ENCODE measurements at regions not wholly inside any gene's neighbourhood (a gene's known extent, or its start where the extent isn't known, plus 50 kb on each side); places are given as distances from the start of the nearest gene placed in this dataset.
"Not testable (repeated sequence)": the region's sequence is repeated elsewhere in the genome, so short reads cannot be mapped to it uniquely, and the experiment has no call there.

- H3K27ac ChIP-seq (ENCODE audit: insufficient read depth in 1 of 2, low read depth in 1 of 2, low read length in 2 of 2, poor library complexity in 1 of 2, severe bottlenecking in 2 of 2), result no peak overlapping the region
- no peaks in the 10 kb centered on the region for H3K36me3 ChIP-seq (ENCODE audit: control insufficient read depth in 4 of 4, insufficient read depth in 4 of 4, low read length in 3 of 4)
- no peaks in the 10 kb centered on the region for H3K9me3 ChIP-seq (ENCODE audit: control extremely low read depth in 1 of 5, control insufficient read depth in 4 of 5, insufficient read depth in 2 of 5, low read depth in 1 of 5, low read length in 4 of 5)
- 100% methylated on average over 3 of the region's 5 CpGs for WGBS (ENCODE audit: insufficient coverage)
- H3K4me3 ChIP-seq (ENCODE audit: control insufficient read depth in 1 of 7, extremely low read depth in 1 of 7, insufficient read depth in 4 of 7, low read depth in 2 of 7, low read length in 6 of 7), result no peak overlapping the region
- CTCF ChIA-PET, result no interaction called here
- no peak for DNase-seq
- H3K4me1 ChIP-seq (ENCODE audit: control extremely low read depth in 1 of 4, control insufficient read depth in 4 of 4, insufficient read depth in 4 of 4, low read length in 3 of 4), result peaks cover 0 to 3% (median 0%) of the 10 kb centered on the region in 4 experiments
- H3K27me3 ChIP-seq (replicated peaks in 2 of 5; ENCODE audit: control insufficient read depth in 4 of 5, insufficient read depth in 5 of 5, low read length in 4 of 5), result no peaks in the 10 kb centered on the region
- POLR2A ChIA-PET, result no interaction called here
These were observed 726.2 kb downstream of the USP25 start for GRCh38 chr21:16455978-16456377.

- ChIA-PET POLR2A (no interaction called here), CTCF (no interaction called here)
- Histone ChIP-seq H3K36me3 (ENCODE audit: control insufficient read depth in 4 of 4, insufficient read depth in 4 of 4, low read length in 3 of 4) (no peaks in the 10 kb centered on the region), H3K9me3 (ENCODE audit: control extremely low read depth in 1 of 5, control insufficient read depth in 4 of 5, insufficient read depth in 2 of 5, low read depth in 1 of 5, low read length in 4 of 5) (no peaks in the 10 kb centered on the region), H3K4me3 (ENCODE audit: control insufficient read depth in 1 of 7, extremely low read depth in 1 of 7, insufficient read depth in 4 of 7, low read depth in 2 of 7, low read length in 6 of 7) (no peak overlapping the region), H3K27me3 (replicated peaks in 2 of 5; ENCODE audit: control insufficient read depth in 4 of 5, insufficient read depth in 5 of 5, low read length in 4 of 5) (no peaks in the 10 kb centered on the region), H3K27ac (ENCODE audit: insufficient read depth in 1 of 2, low read depth in 1 of 2, low read length in 2 of 2, poor library complexity in 1 of 2, severe bottlenecking in 2 of 2) (no peak overlapping the region), H3K4me1 (ENCODE audit: control extremely low read depth in 1 of 4, control insufficient read depth in 4 of 4, insufficient read depth in 4 of 4, low read length in 3 of 4) (peaks cover 0 to 3% (median 0%) of the 10 kb centered on the region in 4 experiments)
- WGBS (ENCODE audit: insufficient coverage), result 100% methylated on average over 2 of the region's 5 CpGs
- DNase-seq, result no peak
These were observed 727.7 kb downstream of the USP25 start for GRCh38 chr21:16457498-16457897.

- Histone ChIP-seq H3K9me3 (ENCODE audit: control extremely low read depth in 1 of 5, control insufficient read depth in 4 of 5, insufficient read depth in 2 of 5, low read depth in 1 of 5, low read length in 4 of 5) (peaks cover 0 to 12% (median 0%) of the 10 kb centered on the region in 5 experiments), H3K4me3 (ENCODE audit: control insufficient read depth in 1 of 7, extremely low read depth in 1 of 7, insufficient read depth in 4 of 7, low read depth in 2 of 7, low read length in 6 of 7) (no peak overlapping the region), H3K4me1 (ENCODE audit: control extremely low read depth in 1 of 4, control insufficient read depth in 4 of 4, insufficient read depth in 4 of 4, low read length in 3 of 4) (no peaks in the 10 kb centered on the region), H3K36me3 (ENCODE audit: control insufficient read depth in 4 of 4, insufficient read depth in 4 of 4, low read length in 3 of 4) (no peaks in the 10 kb centered on the region), H3K27ac (ENCODE audit: insufficient read depth in 1 of 2, low read depth in 1 of 2, low read length in 2 of 2, poor library complexity in 1 of 2, severe bottlenecking in 2 of 2) (no peak overlapping the region), H3K27me3 (replicated peaks in 2 of 5; ENCODE audit: control insufficient read depth in 4 of 5, insufficient read depth in 5 of 5, low read length in 4 of 5) (no peaks in the 10 kb centered on the region)
- WGBS (ENCODE audit: insufficient coverage), result 86% methylated on average over 1 of the region's 2 CpGs
- DNase-seq, result no peak
- CTCF ChIA-PET, result no interaction called here
- POLR2A ChIA-PET, result no interaction called here
These were observed 731.2 kb downstream of the USP25 start for GRCh38 chr21:16460936-16461335.

DNA sequence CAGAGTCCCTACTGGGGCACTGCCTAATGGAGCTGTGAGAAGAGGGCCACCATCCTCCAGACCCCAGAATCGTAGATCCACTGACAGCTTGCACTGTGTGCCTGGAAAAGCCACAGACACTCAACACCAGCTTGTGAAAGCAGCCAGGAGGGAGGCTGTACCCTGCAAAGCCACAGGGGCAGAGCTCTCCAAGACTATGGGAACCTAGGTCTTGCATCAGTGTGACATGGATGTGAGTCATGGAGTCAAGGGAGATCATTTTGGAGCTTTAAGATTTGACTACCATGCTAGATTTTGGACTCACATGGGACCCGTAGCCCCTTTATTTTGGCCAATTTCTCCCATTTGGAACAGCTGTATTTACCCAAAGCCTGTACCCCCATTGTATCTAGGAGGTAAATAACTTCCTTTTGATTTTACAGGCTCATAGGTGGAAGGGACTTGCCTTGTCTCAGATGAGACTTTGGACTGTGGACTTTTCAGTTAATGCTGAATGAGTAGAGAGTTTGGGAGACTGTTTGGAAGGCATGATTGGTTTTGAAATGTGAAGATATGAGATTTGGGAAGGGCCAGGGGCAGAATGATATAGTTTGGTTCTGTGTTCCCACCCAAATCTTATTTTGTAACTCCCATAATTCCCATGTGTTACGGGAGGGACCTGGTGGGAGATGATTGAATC, 734.6 kb downstream of the USP25 start:
- H3K27me3 ChIP-seq (replicated peaks in 2 of 5; ENCODE audit: control insufficient read depth in 4 of 5, insufficient read depth in 5 of 5, low read length in 4 of 5); H3K27ac ChIP-seq (ENCODE audit: insufficient read depth in 1 of 2, low read depth in 1 of 2, low read length in 2 of 2, poor library complexity in 1 of 2, severe bottlenecking in 2 of 2); H3K36me3 ChIP-seq (ENCODE audit: control insufficient read depth in 4 of 4, insufficient read depth in 4 of 4, low read length in 3 of 4); DNase-seq; POLR2A ChIA-PET; H3K4me3 ChIP-seq (ENCODE audit: control insufficient read depth in 1 of 7, extremely low read depth in 1 of 7, insufficient read depth in 4 of 7, low read depth in 2 of 7, low read length in 6 of 7); H3K4me1 ChIP-seq (ENCODE audit: control extremely low read depth in 1 of 4, control insufficient read depth in 4 of 4, insufficient read depth in 4 of 4, low read length in 3 of 4); CTCF ChIA-PET: not testable (repeated sequence)
- 94% methylated on average over 2 of the region's 3 CpGs for WGBS (ENCODE audit: insufficient coverage)
- H3K9me3 ChIP-seq (ENCODE audit: control extremely low read depth in 1 of 5, control insufficient read depth in 4 of 5, insufficient read depth in 2 of 5, low read depth in 1 of 5, low read length in 4 of 5), result peaks cover 0 to 12% (median 0%) of the 10 kb centered on the region in 5 experiments

- ChIA-PET CTCF (no interaction called here), POLR2A (no interaction called here)
- no peak overlapping the region for H3K4me3 ChIP-seq (ENCODE audit: control insufficient read depth in 1 of 7, extremely low read depth in 1 of 7, insufficient read depth in 4 of 7, low read depth in 2 of 7, low read length in 6 of 7)
- H3K27ac ChIP-seq (ENCODE audit: insufficient read depth in 1 of 2, low read depth in 1 of 2, low read length in 2 of 2, poor library complexity in 1 of 2, severe bottlenecking in 2 of 2), result no peak overlapping the region
- H3K4me1 ChIP-seq (ENCODE audit: control extremely low read depth in 1 of 4, control insufficient read depth in 4 of 4, insufficient read depth in 4 of 4, low read length in 3 of 4), result no peaks in the 10 kb centered on the region
- no peak for DNase-seq
- H3K27me3 ChIP-seq (replicated peaks in 2 of 5; ENCODE audit: control insufficient read depth in 4 of 5, insufficient read depth in 5 of 5, low read length in 4 of 5), result no peaks in the 10 kb centered on the region
- no CpG with 5 or more reads among the region's 2 CpGs for WGBS (ENCODE audit: insufficient coverage)
- H3K36me3 ChIP-seq (ENCODE audit: control insufficient read depth in 4 of 4, insufficient read depth in 4 of 4, low read length in 3 of 4), result no peaks in the 10 kb centered on the region
- peaks cover 0 to 7% (median 0%) of the 10 kb centered on the region in 5 experiments for H3K9me3 ChIP-seq (ENCODE audit: control extremely low read depth in 1 of 5, control insufficient read depth in 4 of 5, insufficient read depth in 2 of 5, low read depth in 1 of 5, low read length in 4 of 5)
These were observed 738.4 kb downstream of the USP25 start for GRCh38 chr21:16468184-16468583.

GRCh38 chr21:16473988-16474387, 744.2 kb downstream of the USP25 start:
- DNase-seq, result no peak
- 100% methylated on average over 1 of the region's 2 CpGs for WGBS (ENCODE audit: insufficient coverage)
- Histone ChIP-seq H3K9me3 (ENCODE audit: control extremely low read depth in 1 of 5, control insufficient read depth in 4 of 5, insufficient read depth in 2 of 5, low read depth in 1 of 5, low read length in 4 of 5) (peaks cover 0 to 2% (median 0%) of the 10 kb centered on the region in 5 experiments), H3K27ac (ENCODE audit: insufficient read depth in 1 of 2, low read depth in 1 of 2, low read length in 2 of 2, poor library complexity in 1 of 2, severe bottlenecking in 2 of 2) (no peak overlapping the region), H3K4me1 (ENCODE audit: control extremely low read depth in 1 of 4, control insufficient read depth in 4 of 4, insufficient read depth in 4 of 4, low read length in 3 of 4) (peaks cover 0 to 5% (median 2%) of the 10 kb centered on the region in 4 experiments), H3K4me3 (ENCODE audit: control insufficient read depth in 1 of 7, extremely low read depth in 1 of 7, insufficient read depth in 4 of 7, low read depth in 2 of 7, low read length in 6 of 7) (no peak overlapping the region), H3K27me3 (replicated peaks in 2 of 5; ENCODE audit: control insufficient read depth in 4 of 5, insufficient read depth in 5 of 5, low read length in 4 of 5) (no peaks in the 10 kb centered on the region), H3K36me3 (ENCODE audit: control insufficient read depth in 4 of 4, insufficient read depth in 4 of 4, low read length in 3 of 4) (peaks cover 0 to 2% (median 0%) of the 10 kb centered on the region in 4 experiments)
- ChIA-PET POLR2A (no interaction called here), CTCF (no interaction called here)

GRCh38 chr21:16476056-16476825, 746.5 kb downstream of the USP25 start:
- Histone ChIP-seq H3K4me1 (ENCODE audit: control extremely low read depth in 1 of 4, control insufficient read depth in 4 of 4, insufficient read depth in 4 of 4, low read length in 3 of 4) (peaks cover 0 to 5% (median 2%) of the 10 kb centered on the region in 4 experiments), H3K27me3 (replicated peaks in 2 of 5; ENCODE audit: control insufficient read depth in 4 of 5, insufficient read depth in 5 of 5, low read length in 4 of 5) (no peaks in the 10 kb centered on the region), H3K9me3 (ENCODE audit: control extremely low read depth in 1 of 5, control insufficient read depth in 4 of 5, insufficient read depth in 2 of 5, low read depth in 1 of 5, low read length in 4 of 5) (peaks cover 0 to 12% (median 0%) of the 10 kb centered on the region in 5 experiments), H3K27ac (ENCODE audit: insufficient read depth in 1 of 2, low read depth in 1 of 2, low read length in 2 of 2, poor library complexity in 1 of 2, severe bottlenecking in 2 of 2) (no peak overlapping the region), H3K36me3 (ENCODE audit: control insufficient read depth in 4 of 4, insufficient read depth in 4 of 4, low read length in 3 of 4) (peaks cover 0 to 2% (median 0%) of the 10 kb centered on the region in 4 experiments), H3K4me3 (ENCODE audit: control insufficient read depth in 1 of 7, extremely low read depth in 1 of 7, insufficient read depth in 4 of 7, low read depth in 2 of 7, low read length in 6 of 7) (no peak overlapping the region)
- ChIA-PET POLR2A (no interaction called here), CTCF (no interaction called here)
- no peak for DNase-seq
- WGBS (ENCODE audit: insufficient coverage), result 83% methylated on average over 2 of the region's 2 CpGs
